Neural cell (in vitro differentiated cells): ENCODE measurements at regions not wholly inside any gene's neighbourhood (a gene's known extent, or its start where the extent isn't known, plus 50 kb on each side); places are given as distances from the start of the nearest gene placed in this dataset.

Source experiments
- EP300 ChIP-seq: fragments of 450-650 bp; conservative IDR thresholded peaks from 2 replicates; pipeline ENCODE4 v1.6.1; 2014; ENCODE audit warnings: antibody characterized with exemption, mild to moderate bottlenecking, moderate library complexity; ENCODE audit not compliant: poor library complexity, severe bottlenecking
- EZH2 ChIP-seq: fragments of 200-600, 300-800 bp; shearing (Covaris generic), sonication (generic); IDR thresholded peaks from 2 replicates; pipeline ENCODE4 v1.6.1; 2014; ENCODE audit warnings: antibody characterized with exemption, low read length, borderline replicate concordance, mild to moderate bottlenecking; ENCODE audit not compliant: insufficient read depth, poor library complexity, severe bottlenecking
- RAD21 ChIP-seq: fragments of 450-650 bp; conservative IDR thresholded peaks from 2 replicates; pipeline ENCODE4 v1.6.1; 2014; ENCODE audit warnings: antibody characterized with exemption, mild to moderate bottlenecking, moderate library complexity
- TAF1 ChIP-seq: IDR thresholded peaks from 2 replicates; pipeline ENCODE4 v1.6.1; 2012; ENCODE audit warnings: low read depth
- TF ChIP-seq, protein P1 (sequence below): IDR thresholded peaks from 2 replicates; pipeline ENCODE4 v1.6.1; 2012; ENCODE audit warnings: borderline replicate concordance
- TF ChIP-seq, protein P2 (sequence below): fragments of 450-650 bp; IDR thresholded peaks from 2 replicates; pipeline ENCODE4 v1.5.1; 2014; ENCODE audit warnings: antibody characterized with exemption, mild to moderate bottlenecking, moderate library complexity; ENCODE audit not compliant: poor library complexity, severe bottlenecking

DNA sequence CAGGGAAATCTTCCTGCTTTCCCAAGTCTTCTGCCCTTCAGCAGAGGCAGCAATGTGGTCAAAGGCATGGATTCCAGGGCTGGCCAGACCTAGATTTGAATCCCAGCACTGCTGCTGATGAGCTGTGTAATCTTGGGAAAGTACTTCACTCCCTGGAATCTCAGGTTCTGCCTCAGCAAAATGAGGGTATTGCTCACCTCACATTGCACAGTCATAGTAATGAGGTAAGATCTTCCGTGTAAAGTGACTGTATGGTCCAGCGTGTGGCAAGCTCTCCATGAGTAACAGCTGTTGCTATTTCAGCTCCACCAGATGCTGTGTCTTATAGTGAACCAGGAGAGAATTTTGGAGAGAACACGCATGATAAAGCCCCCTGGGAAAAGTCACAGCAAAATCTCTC, 56.1 kb upstream of the F3 start:
- TF ChIP-seq RAD21 (no peak), EP300 (no peak), EZH2 (no peak), TAF1 (no peak)
- TF ChIP-seq, protein P1, sequence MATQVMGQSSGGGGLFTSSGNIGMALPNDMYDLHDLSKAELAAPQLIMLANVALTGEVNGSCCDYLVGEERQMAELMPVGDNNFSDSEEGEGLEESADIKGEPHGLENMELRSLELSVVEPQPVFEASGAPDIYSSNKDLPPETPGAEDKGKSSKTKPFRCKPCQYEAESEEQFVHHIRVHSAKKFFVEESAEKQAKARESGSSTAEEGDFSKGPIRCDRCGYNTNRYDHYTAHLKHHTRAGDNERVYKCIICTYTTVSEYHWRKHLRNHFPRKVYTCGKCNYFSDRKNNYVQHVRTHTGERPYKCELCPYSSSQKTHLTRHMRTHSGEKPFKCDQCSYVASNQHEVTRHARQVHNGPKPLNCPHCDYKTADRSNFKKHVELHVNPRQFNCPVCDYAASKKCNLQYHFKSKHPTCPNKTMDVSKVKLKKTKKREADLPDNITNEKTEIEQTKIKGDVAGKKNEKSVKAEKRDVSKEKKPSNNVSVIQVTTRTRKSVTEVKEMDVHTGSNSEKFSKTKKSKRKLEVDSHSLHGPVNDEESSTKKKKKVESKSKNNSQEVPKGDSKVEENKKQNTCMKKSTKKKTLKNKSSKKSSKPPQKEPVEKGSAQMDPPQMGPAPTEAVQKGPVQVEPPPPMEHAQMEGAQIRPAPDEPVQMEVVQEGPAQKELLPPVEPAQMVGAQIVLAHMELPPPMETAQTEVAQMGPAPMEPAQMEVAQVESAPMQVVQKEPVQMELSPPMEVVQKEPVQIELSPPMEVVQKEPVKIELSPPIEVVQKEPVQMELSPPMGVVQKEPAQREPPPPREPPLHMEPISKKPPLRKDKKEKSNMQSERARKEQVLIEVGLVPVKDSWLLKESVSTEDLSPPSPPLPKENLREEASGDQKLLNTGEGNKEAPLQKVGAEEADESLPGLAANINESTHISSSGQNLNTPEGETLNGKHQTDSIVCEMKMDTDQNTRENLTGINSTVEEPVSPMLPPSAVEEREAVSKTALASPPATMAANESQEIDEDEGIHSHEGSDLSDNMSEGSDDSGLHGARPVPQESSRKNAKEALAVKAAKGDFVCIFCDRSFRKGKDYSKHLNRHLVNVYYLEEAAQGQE: no peak
- TF ChIP-seq, protein P2, sequence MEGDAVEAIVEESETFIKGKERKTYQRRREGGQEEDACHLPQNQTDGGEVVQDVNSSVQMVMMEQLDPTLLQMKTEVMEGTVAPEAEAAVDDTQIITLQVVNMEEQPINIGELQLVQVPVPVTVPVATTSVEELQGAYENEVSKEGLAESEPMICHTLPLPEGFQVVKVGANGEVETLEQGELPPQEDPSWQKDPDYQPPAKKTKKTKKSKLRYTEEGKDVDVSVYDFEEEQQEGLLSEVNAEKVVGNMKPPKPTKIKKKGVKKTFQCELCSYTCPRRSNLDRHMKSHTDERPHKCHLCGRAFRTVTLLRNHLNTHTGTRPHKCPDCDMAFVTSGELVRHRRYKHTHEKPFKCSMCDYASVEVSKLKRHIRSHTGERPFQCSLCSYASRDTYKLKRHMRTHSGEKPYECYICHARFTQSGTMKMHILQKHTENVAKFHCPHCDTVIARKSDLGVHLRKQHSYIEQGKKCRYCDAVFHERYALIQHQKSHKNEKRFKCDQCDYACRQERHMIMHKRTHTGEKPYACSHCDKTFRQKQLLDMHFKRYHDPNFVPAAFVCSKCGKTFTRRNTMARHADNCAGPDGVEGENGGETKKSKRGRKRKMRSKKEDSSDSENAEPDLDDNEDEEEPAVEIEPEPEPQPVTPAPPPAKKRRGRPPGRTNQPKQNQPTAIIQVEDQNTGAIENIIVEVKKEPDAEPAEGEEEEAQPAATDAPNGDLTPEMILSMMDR: no peak
